GM12874 (cell line): ENCODE measurements at regions not wholly inside any gene's neighbourhood (a gene's known extent, or its start where the extent isn't known, plus 50 kb on each side); places are given as distances from the start of the nearest gene placed in this dataset.

Experiments
- TF ChIP-seq, protein P1 (sequence below): IDR thresholded peaks from 2 replicates; pipeline ENCODE4 v1.5.1; 2011; ENCODE audit warnings: low read depth, mild to moderate bottlenecking, control low read depth, low read length, moderate library complexity; ENCODE audit not compliant: insufficient read depth

DNA sequence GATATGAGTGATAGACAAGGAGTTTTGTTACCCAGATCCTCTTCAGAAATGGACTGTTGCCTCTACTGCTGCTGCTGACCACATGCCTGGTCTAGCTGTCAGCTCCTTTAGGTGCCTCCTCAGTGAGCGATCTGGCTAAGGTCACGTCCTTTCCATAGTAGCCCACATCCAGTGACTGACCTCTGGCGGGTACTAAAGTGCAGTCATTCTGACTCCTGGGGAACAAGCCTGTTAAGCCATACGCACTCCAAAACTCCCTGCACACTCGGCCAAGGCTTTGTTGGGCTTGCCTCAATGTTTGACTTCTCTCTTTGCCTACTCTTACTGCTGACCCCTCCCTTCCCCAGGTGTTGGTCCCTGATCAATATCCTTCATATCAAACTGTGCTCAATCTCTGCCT, 685.2 kb downstream of the IRS1 start:
- TF ChIP-seq, protein P1, sequence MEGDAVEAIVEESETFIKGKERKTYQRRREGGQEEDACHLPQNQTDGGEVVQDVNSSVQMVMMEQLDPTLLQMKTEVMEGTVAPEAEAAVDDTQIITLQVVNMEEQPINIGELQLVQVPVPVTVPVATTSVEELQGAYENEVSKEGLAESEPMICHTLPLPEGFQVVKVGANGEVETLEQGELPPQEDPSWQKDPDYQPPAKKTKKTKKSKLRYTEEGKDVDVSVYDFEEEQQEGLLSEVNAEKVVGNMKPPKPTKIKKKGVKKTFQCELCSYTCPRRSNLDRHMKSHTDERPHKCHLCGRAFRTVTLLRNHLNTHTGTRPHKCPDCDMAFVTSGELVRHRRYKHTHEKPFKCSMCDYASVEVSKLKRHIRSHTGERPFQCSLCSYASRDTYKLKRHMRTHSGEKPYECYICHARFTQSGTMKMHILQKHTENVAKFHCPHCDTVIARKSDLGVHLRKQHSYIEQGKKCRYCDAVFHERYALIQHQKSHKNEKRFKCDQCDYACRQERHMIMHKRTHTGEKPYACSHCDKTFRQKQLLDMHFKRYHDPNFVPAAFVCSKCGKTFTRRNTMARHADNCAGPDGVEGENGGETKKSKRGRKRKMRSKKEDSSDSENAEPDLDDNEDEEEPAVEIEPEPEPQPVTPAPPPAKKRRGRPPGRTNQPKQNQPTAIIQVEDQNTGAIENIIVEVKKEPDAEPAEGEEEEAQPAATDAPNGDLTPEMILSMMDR: no peak

DNA sequence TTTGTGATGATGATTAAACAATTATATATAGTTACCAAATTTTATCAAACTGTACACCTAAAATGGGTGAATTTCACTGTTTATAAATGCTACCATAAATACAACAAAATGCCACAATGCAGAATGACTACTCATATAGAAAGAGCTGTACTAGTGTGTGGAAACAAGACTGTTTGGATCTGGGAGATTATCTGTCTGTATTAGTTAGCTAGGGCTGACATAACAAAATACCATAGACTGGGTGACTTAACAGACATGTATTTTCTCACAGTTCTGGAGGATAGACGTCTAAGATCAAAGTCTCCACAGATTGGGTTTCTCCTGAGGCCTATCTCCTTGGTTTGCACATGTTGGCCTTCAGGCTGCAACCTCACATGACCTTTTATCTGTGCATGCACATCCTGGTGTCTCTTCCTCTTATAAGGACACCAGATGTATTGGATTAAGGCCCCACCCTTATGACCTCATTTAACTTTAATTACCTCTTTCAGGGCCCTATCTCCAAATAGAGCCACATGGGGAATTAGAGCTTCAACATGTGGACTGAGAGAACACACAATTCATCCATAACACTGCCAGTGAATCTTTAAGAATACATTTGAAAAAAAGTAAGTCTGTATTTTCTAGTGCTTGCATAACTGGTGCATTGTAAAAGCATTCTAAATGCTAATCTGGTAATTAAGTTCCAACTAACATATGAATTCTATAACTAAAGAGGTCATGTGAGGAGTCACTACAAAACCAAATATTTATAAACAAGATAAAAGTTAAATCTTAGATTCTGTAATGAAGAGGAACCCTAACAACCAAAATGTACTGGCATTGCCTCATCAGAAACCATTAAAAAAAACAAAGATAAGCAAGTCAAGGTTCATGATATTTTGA, 699.6 kb downstream of the NYAP2 start:
- TF ChIP-seq, protein P1: no peak

DNA sequence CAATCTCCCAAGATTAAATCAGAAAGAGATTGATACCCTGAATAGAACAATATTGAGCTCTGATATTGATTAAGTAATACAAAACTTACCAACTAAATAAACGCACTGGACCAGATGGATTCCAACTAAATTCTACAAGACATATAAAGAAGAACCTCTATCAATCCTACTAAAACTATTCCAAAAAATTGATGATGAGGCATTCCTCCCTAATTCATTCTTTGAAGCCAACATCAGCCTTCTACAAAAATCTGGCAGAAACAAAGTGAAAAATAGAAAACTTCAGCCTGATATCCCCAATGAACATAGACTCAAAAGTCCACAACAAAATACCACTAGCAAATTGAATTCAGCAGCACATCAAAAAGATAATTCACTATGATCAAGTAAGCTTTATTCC, 695.5 kb downstream of the NYAP2 start:
- TF ChIP-seq, protein P1: no peak

DNA sequence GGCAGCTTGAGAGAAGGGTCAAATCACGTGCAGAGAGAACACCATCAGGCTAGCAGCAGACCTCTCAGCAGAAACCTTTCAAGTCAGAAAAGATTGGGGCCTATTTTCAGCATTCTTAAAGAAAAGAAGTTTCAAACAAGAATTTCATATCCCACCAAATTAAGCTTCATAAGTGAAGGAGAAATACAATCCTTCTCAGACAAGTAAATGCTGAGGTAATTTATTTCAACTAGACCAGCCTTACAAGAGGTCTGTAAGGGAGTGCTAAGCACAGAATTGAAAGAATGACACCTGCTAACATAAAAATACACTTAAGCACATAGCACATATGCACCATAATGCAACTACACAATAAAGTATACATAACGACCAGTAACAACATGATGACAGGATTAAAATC, 693.9 kb downstream of the NYAP2 start:
- TF ChIP-seq, protein P1: no peak

DNA sequence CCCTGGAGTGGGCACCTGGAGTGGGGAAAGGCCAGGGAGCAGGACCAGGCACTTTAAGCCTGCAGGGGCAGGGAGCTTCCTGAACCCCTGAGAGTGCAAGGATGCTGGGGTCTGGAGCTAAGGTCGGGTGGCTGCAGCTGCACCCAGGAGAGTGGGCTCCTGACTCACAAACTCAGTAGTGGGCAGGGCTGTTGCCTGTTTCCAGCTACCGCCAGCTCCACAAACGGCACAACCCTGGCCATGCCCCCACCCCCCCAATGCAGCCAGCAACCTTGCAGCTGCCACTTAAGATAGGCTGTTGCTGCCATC, 688.8 kb downstream of the NYAP2 start:
- TF ChIP-seq, protein P1: no peak

DNA sequence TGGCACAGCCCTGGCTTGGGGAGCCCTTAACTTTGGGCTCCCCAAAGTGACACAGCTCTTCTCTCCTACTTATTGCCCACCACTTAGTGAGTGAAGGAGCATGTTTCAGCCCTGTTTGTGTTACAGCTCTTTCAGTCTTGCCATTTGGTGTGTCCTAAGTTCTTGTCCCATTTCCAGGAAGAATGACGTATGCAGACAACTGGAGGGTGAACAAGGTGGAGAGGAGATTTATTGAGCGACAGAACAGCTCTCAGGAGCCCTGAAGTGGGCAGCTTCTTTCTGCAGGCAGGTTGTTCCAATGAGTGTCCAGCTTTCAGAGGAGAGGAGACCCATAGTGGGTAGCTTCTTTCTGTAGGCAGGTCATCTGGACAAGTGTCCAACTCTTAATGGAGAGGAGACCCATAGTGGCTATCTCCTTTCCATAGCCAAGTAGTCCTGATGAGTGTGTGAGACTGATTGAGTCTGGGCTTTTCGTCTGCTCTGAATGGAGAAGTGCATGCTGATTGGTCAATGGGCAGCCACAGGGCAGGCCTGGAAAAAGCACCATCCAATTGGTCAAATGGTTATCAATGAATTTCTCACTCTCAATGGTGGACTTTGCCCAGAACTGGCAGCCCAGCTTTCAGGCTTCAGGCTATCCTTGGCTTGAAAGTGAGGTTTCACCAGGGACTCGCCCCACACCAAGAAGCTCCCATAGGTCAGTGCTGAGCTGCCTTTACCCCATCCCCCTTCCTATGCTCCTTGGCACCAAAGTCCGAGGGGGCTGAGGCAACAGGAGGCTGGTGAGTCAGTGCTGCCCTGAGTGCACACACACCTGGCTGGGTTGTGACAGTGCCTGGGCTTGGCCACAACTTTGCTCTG, 688.2 kb downstream of the NYAP2 start:
- TF ChIP-seq, protein P1: no peak

DNA sequence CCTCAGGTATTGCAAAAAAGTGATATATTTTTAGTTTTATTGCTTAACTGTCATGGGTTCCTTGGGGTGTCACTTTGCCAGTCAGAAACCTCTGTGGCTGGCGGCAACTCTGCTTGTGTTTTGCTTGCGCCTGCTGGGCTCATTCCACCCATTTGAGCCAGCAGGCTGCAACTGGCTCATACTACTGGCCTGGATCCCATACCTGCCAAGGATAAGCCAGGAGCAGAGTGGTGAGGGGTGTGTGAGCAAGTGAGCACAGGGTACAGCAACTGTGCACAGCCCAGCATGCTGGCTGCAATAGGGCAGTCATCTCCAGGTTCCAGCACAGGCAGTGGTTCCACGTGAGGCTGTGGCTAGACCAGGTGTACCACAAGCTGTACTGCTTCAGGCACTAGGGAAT, 687.5 kb downstream of the NYAP2 start:
- TF ChIP-seq, protein P1: no peak
